Parathyroid adenoma (tissue), 2 donors: ENCODE measurements at regions not wholly inside any gene's neighbourhood (a gene's known extent, or its start where the extent isn't known, plus 50 kb on each side); places are given as distances from the start of the nearest gene placed in this dataset.
A peak's percentile ranks its signal among the peaks of the same experiment; 100 is the strongest.

Experiments
- H2AFZ ChIP-seq: fragments of 300-600 bp; sonication (generic); one replicate; pipeline ENCODE4 v1.7.0; 2017; ENCODE audit warnings: antibody characterized with exemption, mild to moderate bottlenecking
- H3K27ac ChIP-seq: fragments of 300-600 bp; sonication (generic); one replicate; pipeline ENCODE4 v1.7.0; 2017
- H3K27me3 ChIP-seq: fragments of 300-600 bp; sonication (generic); one replicate; pipeline ENCODE4 v1.7.0; 2017; ENCODE audit warnings: low read length; ENCODE audit not compliant: control insufficient read depth, insufficient read depth
- H3K36me3 ChIP-seq: fragments of 300-600 bp; sonication (generic); one replicate; pipeline ENCODE4 v1.7.0; 2017; ENCODE audit warnings: low read length; ENCODE audit not compliant: control insufficient read depth, insufficient read depth
- H3K4me1 ChIP-seq: fragments of 300-600 bp; sonication (generic); one replicate; pipeline ENCODE4 v1.7.0; 2017; ENCODE audit warnings: control low read depth
- H3K4me2 ChIP-seq: fragments of 300-600 bp; sonication (generic); one replicate; pipeline ENCODE4 v1.7.0; 2017; ENCODE audit warnings: low read length
- H3K4me3 ChIP-seq: fragments of 300-600 bp; sonication (generic); one replicate; pipeline ENCODE4 v1.7.0; 2017; ENCODE audit warnings: low read depth, low read length
- H3K79me2 ChIP-seq: fragments of 300-600 bp; sonication (generic); one replicate; pipeline ENCODE4 v1.7.0; 2017; ENCODE audit warnings: control low read depth
- H3K9ac ChIP-seq: fragments of 300-600 bp; sonication (generic); one replicate; pipeline ENCODE4 v1.7.0; 2017; ENCODE audit warnings: mild to moderate bottlenecking
- H3K9me3 ChIP-seq: fragments of 300-600 bp; sonication (generic); one replicate; pipeline ENCODE4 v1.7.0; 2017; ENCODE audit warnings: low read length; ENCODE audit not compliant: control insufficient read depth
- CTCF ChIP-seq: fragments of 300-600 bp; sonication (generic); IDR thresholded peaks from one replicate; pipeline ENCODE4 v1.7.0; 2017; ENCODE audit warnings: antibody characterized with exemption, mild to moderate bottlenecking
- donor health status: primary hyperparathyroidism.

DNA sequence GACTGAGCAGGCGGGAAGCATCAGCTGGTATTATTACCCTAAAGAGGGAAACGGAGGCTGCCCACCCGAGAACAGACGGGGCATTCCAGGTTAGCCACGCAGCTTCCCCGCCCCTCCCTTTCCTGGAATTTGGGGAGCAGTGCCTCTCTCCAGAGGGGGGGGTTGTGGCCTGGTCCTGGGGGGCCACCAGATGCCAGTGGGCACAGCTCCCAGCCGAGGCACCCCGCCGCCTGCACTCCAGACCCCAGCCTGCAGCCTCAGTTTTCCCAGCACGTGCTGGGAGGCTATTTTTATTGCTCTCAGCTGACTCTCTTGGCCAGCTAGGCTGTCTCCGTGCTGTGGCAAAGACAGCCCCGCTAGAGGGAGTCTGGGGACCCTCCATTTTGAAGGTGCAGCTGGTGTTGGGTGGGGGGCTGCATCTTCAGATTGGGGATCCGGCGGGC is 62.7 kb upstream of the GSE1 start:
- Histone ChIP-seq H3K9me3 (no peaks in the 10 kb centered on the region), H3K27me3 (no peaks in the 10 kb centered on the region), H2AFZ (no peak overlapping the region), H3K9ac (no peak overlapping the region), H3K36me3 (no peaks in the 10 kb centered on the region), H3K79me2 (peaks cover 7% of the 10 kb centered on the region), H3K27ac (no peak overlapping the region), H3K4me2 (no peak overlapping the region), H3K4me1 (peaks cover 5% of the 10 kb centered on the region), H3K4me3 (no peak overlapping the region)
- TF ChIP-seq CTCF = no peak

GRCh38 chr16:85550953-85551924 is 61.9 kb upstream of the GSE1 start:
- Histone ChIP-seq H3K27ac (no peak overlapping the region), H3K9ac (no peak overlapping the region), H3K4me1 (peaks cover 5% of the 10 kb centered on the region), H3K4me3 (no peak overlapping the region), H3K27me3 (no peaks in the 10 kb centered on the region), H3K9me3 (no peaks in the 10 kb centered on the region), H2AFZ (no peak overlapping the region), H3K79me2 (peaks cover 6% of the 10 kb centered on the region), H3K36me3 (no peaks in the 10 kb centered on the region), H3K4me2 (no peak overlapping the region)
- TF ChIP-seq CTCF = no peak

DNA sequence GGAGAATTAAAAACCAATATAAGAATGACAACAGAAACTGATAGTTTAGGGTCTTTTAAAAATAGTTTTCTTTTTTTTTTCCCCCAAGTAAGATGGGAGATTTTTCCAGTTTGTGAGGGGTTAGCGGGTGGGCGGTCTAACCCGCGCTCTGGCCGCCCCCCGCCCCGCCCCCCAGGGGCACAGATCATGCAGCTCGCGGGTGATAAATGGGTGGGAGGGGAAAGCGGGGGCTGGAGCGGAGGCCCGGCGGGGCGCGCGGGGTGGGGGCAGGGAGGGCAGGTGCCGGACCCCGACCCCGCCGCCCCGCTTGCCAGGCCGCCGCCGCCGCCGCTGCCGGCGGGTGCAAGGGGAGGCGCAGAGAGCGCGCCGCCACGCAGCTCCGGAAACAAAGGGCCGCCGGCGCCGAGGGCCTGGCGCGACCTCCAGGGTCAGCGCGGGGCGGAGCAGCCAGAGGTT is 60.1 kb upstream of the GSE1 start:
- H3K27me3 ChIP-seq = no peaks in the 10 kb centered on the region
- peak overlapping the region; percentile 11 for H3K4me3 ChIP-seq
- no peaks in the 10 kb centered on the region for H3K36me3 ChIP-seq
- H3K4me1 ChIP-seq = peaks cover 5% of the 10 kb centered on the region
- peak overlapping the region; percentile 74 for H3K4me2 ChIP-seq
- H3K79me2 ChIP-seq = peaks cover 3% of the 10 kb centered on the region
- no peak overlapping the region for H2AFZ ChIP-seq
- peak overlapping the region; percentile 45 for H3K27ac ChIP-seq
- H3K9ac ChIP-seq = no peak overlapping the region
- no peaks in the 10 kb centered on the region for H3K9me3 ChIP-seq
- TF ChIP-seq CTCF = no peak

GRCh38 chr16:85553436-85554113 is 59.5 kb upstream of the GSE1 start:
- Histone ChIP-seq H3K9ac (no peak overlapping the region), H3K4me3 (peak overlapping the region; percentile 59), H3K79me2 (peaks cover 6% of the 10 kb centered on the region), H3K4me1 (peaks cover 11% of the 10 kb centered on the region), H3K27me3 (no peaks in the 10 kb centered on the region), H3K27ac (peak overlapping the region; percentile 83), H3K36me3 (no peaks in the 10 kb centered on the region), H2AFZ (peak overlapping the region; percentile 31), H3K4me2 (peak overlapping the region; percentile 74), H3K9me3 (no peaks in the 10 kb centered on the region)
- TF ChIP-seq CTCF = peak; percentile 25
